SK-N-MC (cell line): ENCODE measurements at regions not wholly inside any gene's neighbourhood (a gene's known extent, or its start where the extent isn't known, plus 50 kb on each side); places are given as distances from the start of the nearest gene placed in this dataset.

ENCODE experiments used
- EZH2 ChIP-seq: fragments of 200-600 bp; sonication (generic); IDR thresholded peaks from one replicate; pipeline ENCODE4 v1.6.1; 2017; ENCODE audit warnings: antibody characterized with exemption
- FOXP2 ChIP-seq: optimal IDR thresholded peaks from 2 replicates; pipeline ENCODE3; 2011; ENCODE audit warnings: mild to moderate bottlenecking, moderate library complexity; ENCODE audit not compliant: insufficient read depth; ENCODE audit errors: extremely low read length, control extremely low read depth
- POLR2AphosphoS5 ChIP-seq: IDR thresholded peaks from 2 replicates; pipeline ENCODE4 v1.6.1; 2012; ENCODE audit warnings: mild to moderate bottlenecking, low read depth, low read length, borderline replicate concordance

DNA sequence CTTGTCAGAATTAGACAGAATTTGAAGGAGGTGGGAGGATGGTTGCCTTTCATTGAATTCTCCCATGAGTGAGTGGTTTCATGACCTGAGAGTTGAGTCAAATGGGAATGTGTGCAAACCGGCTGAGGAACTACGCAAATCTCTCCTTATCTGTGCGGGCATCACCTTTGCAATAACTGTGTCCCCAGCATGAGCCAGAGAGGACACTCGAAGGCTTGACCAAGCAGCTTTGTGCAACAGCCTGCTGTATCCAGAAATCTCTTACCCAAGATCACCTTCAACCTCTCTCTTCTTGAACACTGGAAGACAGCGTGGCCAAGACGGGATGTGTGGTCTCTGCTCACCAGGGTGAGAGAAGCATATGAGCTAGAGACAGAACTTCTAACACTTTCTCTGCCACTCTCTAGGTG lies 93.8 kb upstream of the IKZF1 start:
- TF ChIP-seq EZH2, result no peak
- no peak for TF ChIP-seq POLR2AphosphoS5
- TF ChIP-seq FOXP2, result no peak
